HG03108 (cell line): ENCODE measurements at regions not wholly inside any gene's neighbourhood (a gene's known extent, or its start where the extent isn't known, plus 50 kb on each side); places are given as distances from the start of the nearest gene placed in this dataset.

ENCODE experiments used
- ATAC-seq: cut with Tn5 transposase; IDR thresholded peaks from one replicate; pipeline ENCODE4 v1.9.1; 2021; ENCODE audit warnings: moderate library complexity; ENCODE audit not compliant: unreplicated experiment

- no peak for ATAC-seq
These were observed 82.8 kb downstream of the C11orf91 start for GRCh38 chr11:33617672-33618350.

DNA sequence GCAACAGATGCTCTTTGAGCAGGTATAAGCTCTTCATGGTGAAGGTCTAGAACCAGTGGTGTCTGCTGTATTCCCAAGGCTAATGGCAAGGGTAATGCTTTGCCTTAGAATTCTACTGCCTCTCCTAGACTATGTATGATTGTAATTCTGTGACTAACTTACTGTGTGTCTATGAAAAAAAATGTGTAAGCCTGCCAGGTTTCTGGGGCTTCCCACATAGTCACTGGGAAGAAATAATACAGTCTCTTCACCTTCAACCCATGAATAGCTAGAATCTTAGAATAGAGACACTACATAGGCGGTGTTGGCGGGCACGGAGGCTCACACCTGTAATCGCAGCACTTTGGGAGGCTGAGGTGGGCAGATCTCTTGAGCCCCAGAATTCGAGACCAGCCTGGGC lies 84.1 kb downstream of the C11orf91 start:
- no peak for ATAC-seq

GRCh38 chr11:33615751-33616150 lies 84.9 kb downstream of the C11orf91 start:
- ATAC-seq, result no peak

DNA sequence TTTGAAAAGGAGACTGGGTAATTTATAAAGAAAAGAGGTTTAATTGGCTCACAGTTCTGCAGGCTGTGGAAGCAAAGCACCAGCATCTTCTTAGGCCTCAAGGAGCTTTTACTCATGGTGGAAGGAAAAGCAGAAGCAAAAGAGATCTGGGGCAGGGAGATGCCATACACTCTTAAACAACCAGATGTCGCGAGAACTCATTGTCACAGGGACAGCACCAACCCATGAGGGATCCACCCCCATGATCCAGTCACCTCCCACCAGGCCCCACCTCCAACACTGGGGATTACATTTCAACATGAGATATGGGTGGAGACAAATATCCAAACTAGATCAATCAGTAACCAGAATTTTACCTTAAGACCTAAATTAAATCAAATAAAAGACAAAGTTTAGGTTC lies 87.2 kb downstream of the C11orf91 start:
- no peak for ATAC-seq

- ATAC-seq, result no peak
These were observed 89.7 kb downstream of the C11orf91 start for GRCh38 chr11:33610903-33611302.

- no peak for ATAC-seq
These were observed 92.2 kb downstream of the C11orf91 start for GRCh38 chr11:33608386-33608785.

GRCh38 chr11:33606762-33607161 lies 93.9 kb downstream of the C11orf91 start:
- ATAC-seq, result no peak

DNA sequence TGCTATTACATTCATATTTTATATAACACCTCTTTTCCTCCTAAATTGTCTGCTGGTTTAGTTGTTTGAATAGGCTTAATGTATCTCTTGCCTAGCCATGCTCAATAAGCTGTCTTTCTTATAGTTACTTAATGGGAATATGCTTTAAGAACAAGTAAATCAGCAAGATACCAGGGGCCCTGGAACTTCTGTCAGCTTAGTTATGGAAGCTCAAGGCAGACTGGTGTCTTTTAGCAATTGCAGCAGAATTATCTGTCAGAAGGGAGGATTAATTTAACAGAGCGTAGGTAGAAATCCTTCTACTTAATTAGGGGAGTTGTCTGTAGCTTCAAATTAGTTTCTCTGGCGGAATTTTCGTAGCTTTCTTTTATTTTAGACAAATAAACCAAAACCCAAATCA lies 94.9 kb downstream of the C11orf91 start:
- no peak for ATAC-seq

- no peak for ATAC-seq
These were observed 102.1 kb downstream of the C11orf91 start for GRCh38 chr11:33598426-33599069.

DNA sequence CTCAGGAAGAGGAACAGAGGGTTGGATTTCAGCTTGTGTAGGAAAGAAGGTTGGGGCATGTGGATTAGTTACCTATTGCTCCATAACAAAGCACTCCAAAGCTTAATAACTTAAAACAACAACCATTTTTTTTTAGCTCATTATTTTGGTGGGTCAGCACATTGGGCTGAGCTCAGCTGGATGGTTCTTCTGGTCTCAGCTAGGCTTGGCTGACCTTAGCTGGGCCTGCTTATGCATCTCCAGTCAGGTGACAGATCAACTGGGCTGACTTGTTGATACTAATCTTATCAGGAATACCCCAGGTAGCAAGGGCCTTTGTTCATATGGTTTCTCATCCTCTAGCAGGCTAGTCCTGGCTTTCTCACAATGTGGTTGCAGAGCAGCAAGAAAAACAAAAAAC lies 106.4 kb downstream of the C11orf91 start:
- ATAC-seq, result no peak

- ATAC-seq, result no peak
These were observed 110.2 kb downstream of the C11orf91 start for GRCh38 chr11:33590441-33590840.

GRCh38 chr11:33588056-33588455 lies 112.6 kb downstream of the C11orf91 start:
- no peak for ATAC-seq

DNA sequence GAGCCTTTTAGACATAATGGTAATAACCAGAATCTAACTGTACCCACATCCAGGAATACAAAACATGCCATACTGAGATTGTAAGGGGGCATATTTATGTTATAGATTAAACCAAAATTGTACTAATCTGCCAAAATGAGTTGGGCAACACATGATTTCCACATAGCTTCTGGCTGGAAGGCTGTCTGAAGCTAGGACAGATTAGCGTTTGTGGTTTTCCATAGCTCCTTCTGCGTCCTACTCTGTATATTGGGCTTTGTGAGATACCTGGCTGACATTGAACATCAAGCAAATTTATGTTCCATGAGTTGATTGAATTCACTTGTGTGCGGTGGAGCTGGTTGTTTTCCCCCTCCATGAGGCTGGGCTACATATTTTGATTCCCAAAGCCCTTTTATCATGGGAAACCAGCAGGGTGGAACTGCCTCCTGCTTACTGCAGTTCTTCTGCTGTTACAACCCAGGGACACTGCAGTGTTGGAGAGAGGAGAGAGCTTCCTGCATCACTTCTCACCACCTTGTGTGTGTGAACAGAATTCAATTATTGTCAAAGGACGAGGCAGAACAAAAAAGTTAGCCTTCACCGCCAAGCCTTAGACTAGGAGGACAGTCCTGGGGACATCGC lies 114.9 kb downstream of the C11orf91 start:
- no peak for ATAC-seq

GRCh38 chr11:33582636-33583325 lies 117.8 kb downstream of the C11orf91 start:
- no peak for ATAC-seq

DNA sequence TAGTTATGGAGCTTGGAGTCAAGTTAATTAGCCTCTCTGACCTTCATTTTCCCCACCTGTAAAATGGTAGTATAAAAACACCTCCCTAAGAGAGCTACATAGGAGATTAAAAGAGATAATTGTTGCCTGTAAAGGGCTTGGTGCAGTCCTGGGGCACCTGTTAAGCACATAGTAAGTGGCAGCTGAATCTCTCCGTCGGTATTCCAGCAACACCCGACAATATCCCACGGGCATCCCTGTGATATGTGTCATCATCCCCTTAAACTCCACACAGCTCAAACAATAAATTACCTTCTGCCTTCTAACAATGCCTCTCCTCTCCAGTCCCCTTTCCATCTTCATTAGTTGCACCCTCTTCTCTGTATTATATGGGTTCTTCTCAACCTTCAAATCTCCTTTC lies 121.5 kb downstream of the C11orf91 start:
- no peak for ATAC-seq

DNA sequence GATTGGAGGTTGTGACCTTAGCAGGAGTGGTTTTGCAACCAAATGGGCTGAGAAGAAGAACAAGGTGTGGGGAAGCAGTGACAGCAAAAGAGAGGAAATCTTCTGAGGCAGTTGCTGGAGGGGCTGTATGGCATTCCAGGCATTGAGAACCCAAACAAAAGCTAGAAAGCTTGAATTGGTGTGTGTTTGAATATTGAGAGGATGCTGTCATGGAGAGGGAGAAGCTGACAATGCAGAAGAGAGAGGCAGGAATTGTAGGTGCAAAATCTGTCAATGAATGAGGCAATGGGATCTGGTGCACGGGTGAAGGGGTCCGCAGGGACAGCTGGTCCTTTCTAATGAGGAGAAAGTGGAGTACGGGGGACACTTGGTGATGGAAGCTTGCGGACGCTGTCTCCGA lies 123.4 kb downstream of the C11orf91 start:
- no peak for ATAC-seq

DNA sequence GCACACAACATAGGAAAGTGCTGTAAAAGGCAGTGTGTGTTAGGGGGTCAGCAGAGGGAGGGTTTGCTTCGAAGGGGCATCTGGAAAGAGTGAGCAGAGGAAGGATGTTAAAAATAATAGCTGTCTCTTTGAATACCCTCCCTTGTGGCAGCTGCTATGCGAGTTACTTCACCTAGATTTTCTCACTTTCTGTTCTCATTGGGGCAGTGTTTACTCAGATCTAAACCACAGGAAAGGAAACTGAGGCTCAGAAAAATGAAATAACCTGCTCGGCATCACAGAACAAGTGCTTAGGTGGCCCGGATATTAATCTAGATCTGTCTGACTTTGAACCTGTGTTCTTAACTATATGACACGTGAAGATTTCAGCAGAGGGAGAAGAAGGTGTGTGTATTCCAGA lies 125.3 kb downstream of the C11orf91 start:
- peak; percentile 76 for ATAC-seq

DNA sequence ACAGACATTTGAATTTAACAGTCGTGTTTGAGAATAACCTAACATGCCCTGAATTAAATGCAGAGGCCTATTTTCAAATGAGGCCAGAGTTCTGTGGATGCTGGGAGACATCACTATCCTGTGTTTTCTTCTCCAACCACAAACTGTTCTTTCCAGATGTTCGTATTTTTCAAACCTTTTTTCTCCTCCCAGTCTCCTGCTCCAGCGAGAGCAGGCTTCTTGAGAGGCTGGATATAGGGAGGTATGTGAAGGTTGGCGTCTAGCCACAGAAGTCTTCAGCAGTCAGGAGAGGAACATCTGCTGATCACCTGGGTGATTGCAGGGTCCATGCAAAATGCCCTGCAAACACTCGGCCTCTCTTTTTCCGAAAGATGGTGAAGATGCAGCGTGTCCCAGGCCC lies 126.3 kb downstream of the C11orf91 start:
- no peak for ATAC-seq

DNA sequence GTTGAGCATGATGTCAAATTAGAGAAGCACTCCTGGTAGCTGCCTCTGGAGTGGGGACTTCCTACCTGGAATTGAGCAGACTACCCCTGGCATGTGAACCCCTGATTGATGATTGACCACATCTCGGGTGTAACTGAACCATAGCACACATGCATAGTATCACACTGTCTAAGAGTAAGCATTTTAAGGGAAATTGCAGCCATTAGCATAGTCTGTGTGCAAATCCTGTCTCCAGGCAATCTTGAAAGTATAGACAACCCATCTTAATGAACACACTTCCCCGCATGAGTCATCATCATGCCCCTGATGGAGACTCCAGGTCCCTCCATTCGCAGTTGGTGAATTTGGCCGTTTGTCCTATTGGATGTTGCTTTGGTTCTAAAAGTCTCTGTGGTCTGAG lies 131.3 kb downstream of the C11orf91 start:
- no peak for ATAC-seq

- no peak for ATAC-seq
These were observed 133.6 kb downstream of the C11orf91 start for GRCh38 chr11:33567004-33567403.

DNA sequence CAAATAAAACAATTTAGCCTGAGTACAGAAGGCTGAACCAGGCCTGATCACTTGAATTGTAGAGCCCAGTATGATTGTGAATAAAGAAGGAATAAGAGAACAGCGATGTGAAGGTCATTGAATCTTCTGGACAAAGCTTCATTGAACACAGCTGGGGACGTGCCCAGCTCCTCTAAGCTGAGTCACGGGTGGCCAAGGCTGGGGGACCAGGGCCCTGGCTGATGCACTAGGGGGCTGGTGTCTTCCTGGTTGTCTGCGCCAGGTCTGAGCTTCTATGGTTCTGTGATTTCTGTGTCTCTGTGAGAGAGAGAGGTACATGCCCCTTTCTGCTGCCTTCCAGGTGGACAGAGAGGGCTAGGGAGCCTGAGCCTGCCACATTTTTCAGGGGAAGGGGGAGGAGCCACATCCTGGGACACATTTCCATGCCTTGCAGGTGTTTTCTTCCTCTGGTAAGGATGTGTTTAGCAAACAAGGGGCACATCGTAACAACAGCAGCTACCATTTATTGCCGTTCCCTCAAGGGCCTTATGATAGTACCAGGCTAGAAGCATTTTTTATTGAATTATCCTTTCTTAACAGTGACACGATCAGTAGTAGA lies 135.7 kb downstream of the C11orf91 start:
- ATAC-seq, result no peak
